Retinal pigment epithelial cell (primary cell): ENCODE measurements at regions not wholly inside any gene's neighbourhood (a gene's known extent, or its start where the extent isn't known, plus 50 kb on each side); places are given as distances from the start of the nearest gene placed in this dataset.
"Not testable (repeated sequence)": the region's sequence is repeated elsewhere in the genome, so short reads cannot be mapped to it uniquely, and the experiment has no call there.

Source experiments
- DNase-seq: peaks from one replicate; pipeline ENCODE4 v3.0.0-alpha.2; 2010; ENCODE audit warnings: low read depth
- H3K4me3 ChIP-seq: 2 replicates; pipeline ENCODE4 v1.5.1; 2011; ENCODE audit warnings: mild to moderate bottlenecking, low read length, control low read depth, moderate library complexity
- TF ChIP-seq, protein P1 (sequence below): conservative IDR thresholded peaks from 2 replicates; pipeline ENCODE4 v1.5.1; 2011; ENCODE audit warnings: low read depth, low read length, control low read depth, inconsistent platforms

DNA sequence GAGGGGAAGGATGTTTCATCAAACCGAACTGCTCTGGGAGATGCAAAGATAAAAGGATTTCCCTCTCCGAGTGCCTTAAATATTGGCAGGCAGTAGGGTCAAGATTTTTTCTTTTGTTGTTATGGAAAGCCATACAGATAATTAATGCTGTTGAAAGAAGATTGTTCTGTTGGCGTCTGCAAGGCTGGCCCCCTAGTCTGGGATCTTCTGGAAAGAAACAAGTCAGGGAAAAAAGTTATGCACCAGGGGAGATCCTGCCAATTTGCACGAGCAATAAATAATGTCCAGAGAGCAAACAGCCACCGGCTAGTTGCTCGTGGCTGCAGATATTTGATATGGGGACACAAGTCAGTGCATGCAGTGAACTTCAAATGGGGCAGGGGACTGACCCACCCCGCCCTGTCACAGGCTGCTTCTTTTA lies 202.1 kb upstream of the MYL2 start:
- no peak overlapping the region for H3K4me3 ChIP-seq
- DNase-seq, result no peak
- TF ChIP-seq, protein P1, sequence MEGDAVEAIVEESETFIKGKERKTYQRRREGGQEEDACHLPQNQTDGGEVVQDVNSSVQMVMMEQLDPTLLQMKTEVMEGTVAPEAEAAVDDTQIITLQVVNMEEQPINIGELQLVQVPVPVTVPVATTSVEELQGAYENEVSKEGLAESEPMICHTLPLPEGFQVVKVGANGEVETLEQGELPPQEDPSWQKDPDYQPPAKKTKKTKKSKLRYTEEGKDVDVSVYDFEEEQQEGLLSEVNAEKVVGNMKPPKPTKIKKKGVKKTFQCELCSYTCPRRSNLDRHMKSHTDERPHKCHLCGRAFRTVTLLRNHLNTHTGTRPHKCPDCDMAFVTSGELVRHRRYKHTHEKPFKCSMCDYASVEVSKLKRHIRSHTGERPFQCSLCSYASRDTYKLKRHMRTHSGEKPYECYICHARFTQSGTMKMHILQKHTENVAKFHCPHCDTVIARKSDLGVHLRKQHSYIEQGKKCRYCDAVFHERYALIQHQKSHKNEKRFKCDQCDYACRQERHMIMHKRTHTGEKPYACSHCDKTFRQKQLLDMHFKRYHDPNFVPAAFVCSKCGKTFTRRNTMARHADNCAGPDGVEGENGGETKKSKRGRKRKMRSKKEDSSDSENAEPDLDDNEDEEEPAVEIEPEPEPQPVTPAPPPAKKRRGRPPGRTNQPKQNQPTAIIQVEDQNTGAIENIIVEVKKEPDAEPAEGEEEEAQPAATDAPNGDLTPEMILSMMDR, result no peak

DNA sequence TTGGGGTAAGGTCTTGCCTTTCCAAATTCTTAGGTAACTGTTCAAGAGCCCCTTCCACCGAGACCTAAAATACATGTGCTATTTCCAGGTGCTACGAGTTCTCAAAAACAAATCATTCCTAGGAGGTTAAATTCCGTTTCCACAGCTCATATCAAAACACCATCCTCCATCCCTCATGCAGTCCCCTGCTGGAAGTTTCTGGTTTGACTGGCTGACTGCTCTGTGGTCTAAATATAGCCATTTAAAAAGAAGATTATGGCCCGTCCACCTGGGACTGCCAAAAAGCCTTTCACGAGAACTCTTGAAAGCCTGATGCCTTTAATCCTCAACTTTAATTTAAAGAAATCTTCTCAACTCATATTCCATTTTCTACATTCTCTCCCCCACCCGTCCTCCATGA lies 201.5 kb upstream of the MYL2 start:
- TF ChIP-seq, protein P1, result no peak
- DNase-seq, result no peak
- H3K4me3 ChIP-seq, result no peak overlapping the region

DNA sequence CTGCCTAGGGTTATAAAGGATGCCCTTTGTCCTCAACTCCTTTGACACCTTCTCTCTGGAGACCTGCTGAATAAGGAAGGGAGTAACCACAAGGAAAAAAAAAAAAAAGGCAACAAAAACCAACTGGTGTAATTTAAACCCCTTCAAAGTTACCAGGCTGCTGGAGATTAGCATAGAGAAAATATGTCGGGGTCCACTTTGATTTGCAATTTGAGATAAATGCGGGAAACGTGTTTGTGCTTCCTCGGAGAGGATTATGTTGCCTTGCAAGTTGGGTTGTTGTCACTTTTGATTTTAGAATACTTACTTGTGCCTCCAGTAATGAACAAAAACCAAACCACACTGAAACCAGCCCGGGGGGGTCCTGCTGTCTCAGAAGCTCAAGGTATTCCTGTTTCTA lies 200.2 kb upstream of the MYL2 start:
- DNase-seq, result no peak
- TF ChIP-seq, protein P1, result no peak

DNA sequence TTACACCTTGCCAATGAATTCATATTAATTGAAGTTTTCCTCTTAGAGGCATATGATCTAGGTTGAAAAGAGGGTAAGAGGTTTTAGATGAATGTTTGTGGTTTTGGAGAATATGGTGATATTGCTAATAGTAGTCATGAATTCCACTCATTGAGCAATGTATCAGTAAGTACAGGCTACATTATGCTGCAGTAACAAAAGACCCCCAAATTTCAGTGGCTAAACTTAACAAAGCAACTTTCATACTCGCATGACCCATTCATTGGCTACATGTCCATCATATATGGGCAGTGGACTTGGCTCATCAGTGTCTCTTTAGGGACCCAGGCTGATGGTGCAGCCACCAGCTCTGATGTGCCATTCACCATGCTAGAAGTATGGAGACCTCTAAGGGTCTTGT lies 196.6 kb upstream of the MYL2 start:
- no peak overlapping the region for H3K4me3 ChIP-seq
- TF ChIP-seq, protein P1, result no peak
- DNase-seq, result no peak

More for the DNA sequence above, 200.2 kb upstream of the MYL2 start:
- no peak overlapping the region for H3K4me3 ChIP-seq

DNA sequence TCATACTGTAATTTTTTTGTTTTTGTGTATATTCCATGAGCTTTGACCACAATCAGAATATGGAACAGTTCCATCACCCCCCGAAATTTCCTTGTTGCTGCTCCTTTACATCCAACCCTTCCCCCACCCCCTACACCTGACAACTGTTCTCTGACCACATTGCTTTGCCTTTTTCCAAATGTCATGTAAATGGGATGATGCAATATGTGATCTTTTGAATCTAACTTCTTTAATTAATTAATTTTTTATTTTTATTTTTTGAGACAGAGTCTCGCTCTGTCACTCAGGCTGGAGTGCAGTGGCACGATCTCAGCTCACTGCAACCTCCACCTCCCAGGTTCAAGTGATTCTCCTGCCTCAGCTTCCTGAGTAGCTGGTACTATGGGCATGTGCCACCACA lies 192.9 kb upstream of the MYL2 start:
- not testable (repeated sequence) for H3K4me3 ChIP-seq, DNase-seq

DNA sequence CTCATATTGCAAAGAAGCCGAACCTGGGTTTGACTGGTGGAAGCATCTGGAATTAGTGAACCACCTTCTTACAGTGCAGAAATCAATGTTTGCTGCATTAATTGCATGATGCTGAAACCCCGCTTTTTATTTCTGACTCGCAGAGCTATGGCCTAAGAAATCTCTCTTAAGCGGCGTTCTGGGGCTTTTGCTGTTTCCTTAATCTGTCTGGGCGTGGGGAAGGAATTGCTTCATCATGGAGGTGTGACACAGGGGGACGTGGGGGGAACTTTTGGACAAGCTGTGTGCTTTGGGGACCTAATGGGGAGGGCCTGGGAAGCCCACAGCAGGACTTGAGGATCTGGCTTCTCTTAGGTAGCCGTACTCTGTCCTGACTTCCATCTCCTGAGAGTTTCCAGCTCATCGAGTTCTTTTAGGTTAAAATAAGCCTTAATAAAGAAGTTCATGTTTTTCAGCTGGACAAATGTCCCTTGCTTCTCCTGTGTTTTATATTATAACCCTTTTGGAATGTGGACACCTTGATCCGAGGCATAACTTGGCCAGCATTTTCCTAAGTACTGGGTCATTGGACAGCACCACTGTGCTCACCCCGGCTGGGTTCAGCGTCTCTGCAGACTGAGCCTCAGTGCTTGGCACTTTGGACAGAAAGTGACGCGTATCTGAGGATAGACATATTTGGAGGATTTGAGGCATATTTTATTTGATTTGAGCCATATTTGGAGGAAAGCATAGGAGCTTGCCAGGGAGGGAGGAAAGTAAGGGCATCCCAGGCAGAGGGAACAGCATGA lies 192.1 kb upstream of the MYL2 start:
- TF ChIP-seq, protein P1, result no peak
- H3K4me3 ChIP-seq, result no peak overlapping the region
- DNase-seq, result no peak

DNA sequence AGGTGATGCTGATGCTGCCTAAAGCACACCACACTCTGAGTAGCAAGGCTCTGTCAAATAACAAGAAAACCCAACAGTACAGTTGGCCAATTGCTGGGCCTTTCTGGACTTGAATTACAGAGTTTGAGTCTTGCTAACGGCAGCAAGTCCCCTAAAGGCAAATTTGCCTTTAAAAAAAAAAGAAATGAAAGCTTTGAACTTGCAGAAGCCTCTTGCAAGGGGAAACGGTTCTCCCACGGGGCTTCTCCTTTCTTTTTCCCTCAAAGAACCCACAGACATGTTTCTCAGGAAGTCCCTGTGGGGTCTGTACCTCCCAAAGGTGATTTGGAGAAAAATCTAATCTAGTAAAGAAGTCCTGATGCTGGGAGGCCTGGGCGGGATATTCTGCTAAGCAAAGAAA lies 191.3 kb upstream of the MYL2 start:
- no peak for DNase-seq
- no peak overlapping the region for H3K4me3 ChIP-seq

More for the DNA sequence above, 191.3 kb upstream of the MYL2 start:
- TF ChIP-seq, protein P1, result no peak
